ENCODE measurements at regions not wholly inside any gene's neighbourhood (a gene's known extent, or its start where the extent isn't known, plus 50 kb on each side); places are given as distances from the start of the nearest gene placed in this dataset.

GRCh38 chr6:19976411-19977129 is 139.4 kb downstream of the ID4 start:
- no peak for DNase-seq (ENCODE audit: low spot score)

GRCh38 chr6:19979059-19979458 is 141.9 kb downstream of the ID4 start:
- no peak for DNase-seq (ENCODE audit: low spot score)

GRCh38 chr6:19979986-19980385 is 142.8 kb downstream of the ID4 start:
- no peak for DNase-seq (ENCODE audit: low spot score)

GRCh38 chr6:19983374-19983773 is 146.2 kb downstream of the ID4 start:
- no peak for DNase-seq (ENCODE audit: low spot score)

- DNase-seq (ENCODE audit: low spot score): no peak
Observed at GRCh38 chr6:19986691-19987438, 149.7 kb downstream of the ID4 start.

GRCh38 chr6:19988555-19988954 is 151.4 kb downstream of the ID4 start:
- DNase-seq (ENCODE audit: low spot score): no peak

- DNase-seq (ENCODE audit: low spot score): no peak
Observed at GRCh38 chr6:19991176-19991575, 154.0 kb downstream of the ID4 start.

- DNase-seq (ENCODE audit: low spot score): no peak
Observed at GRCh38 chr6:19994909-19995308, 157.7 kb downstream of the ID4 start.

- no peak for DNase-seq (ENCODE audit: low spot score)
Observed at GRCh38 chr6:19995575-19996257, 158.5 kb downstream of the ID4 start.

GRCh38 chr6:19997104-19997503 is 159.9 kb downstream of the ID4 start:
- DNase-seq (ENCODE audit: low spot score): no peak

- DNase-seq (ENCODE audit: low spot score): no peak
Observed at GRCh38 chr6:19998541-19998940, 161.4 kb downstream of the ID4 start.

- peak; percentile 52 for DNase-seq (ENCODE audit: low spot score)
Observed at GRCh38 chr6:19999319-20000191, 162.4 kb downstream of the ID4 start.

GRCh38 chr6:20001286-20001685 is 164.1 kb downstream of the ID4 start:
- no peak for DNase-seq (ENCODE audit: low spot score)

- no peak for DNase-seq (ENCODE audit: low spot score)
Observed at GRCh38 chr6:20006037-20006436, 168.9 kb downstream of the ID4 start.

- no peak for DNase-seq (ENCODE audit: low spot score)
Observed at GRCh38 chr6:20008131-20008530, 171.0 kb downstream of the ID4 start.

- DNase-seq (ENCODE audit: low spot score): no peak
Observed at GRCh38 chr6:20013066-20013861, 176.1 kb downstream of the ID4 start.

GRCh38 chr6:20014508-20014907 is 177.3 kb downstream of the ID4 start:
- no peak for DNase-seq (ENCODE audit: low spot score)

GRCh38 chr6:20020526-20020925 is 183.4 kb downstream of the ID4 start:
- no peak for DNase-seq (ENCODE audit: low spot score)

GRCh38 chr6:20021795-20022194 is 184.6 kb downstream of the ID4 start:
- no peak for DNase-seq (ENCODE audit: low spot score)

GRCh38 chr6:20023549-20024315 is 186.6 kb downstream of the ID4 start:
- peak; percentile 59 for DNase-seq (ENCODE audit: low spot score)

- DNase-seq (ENCODE audit: low spot score): no peak
Observed at GRCh38 chr6:20024316-20024673, 187.1 kb downstream of the ID4 start.

All from activated CD4-positive, alpha-beta T cell treated with anti-CD3 and anti-CD28 coated beads, Interleukin-2, Interleukin-4, amounts not matched to agents 100 ng/mL and 50 ng/mL, durations not matched to agents 16 hours and 8 hours (primary cell).